H1 (cell line): ENCODE measurements at regions not wholly inside any gene's neighbourhood (a gene's known extent, or its start where the extent isn't known, plus 50 kb on each side); places are given as distances from the start of the nearest gene placed in this dataset.

Experiments
- CTCF ChIA-PET: fragments of 300-600 bp; sonication (Branson Sonifier 250); formaldehyde crosslinking; loops from one replicate; lab custom pipeline; 2021; ENCODE audit not compliant: partially characterized antibody; lab: Charles Lee
- POLR2A ChIA-PET: fragments of 300-600 bp; sonication (Branson Sonifier 250); formaldehyde crosslinking; loops from one replicate; lab custom pipeline; 2021; ENCODE audit warnings: inconsistent platforms; ENCODE audit not compliant: partially characterized antibody; lab: Charles Lee
- DNase-seq, 2 experiments: peaks; one replicate each; pipeline versions ENCODE4 v3.0.0 to v3.0.0-alpha.2; 2010 to 2022; ENCODE audit warnings: low spot score in 2 of 2, low read depth in 1 of 2, mixed read lengths in 1 of 2
- FAIRE-seq: peaks from 2 replicates; lab custom pipeline; 2011; peaks lifted over from hg19 to GRCh38; lab: Jason Lieb, UNC
- H2AFZ ChIP-seq: 2 replicates; pipeline ENCODE4 v1.8.1; 2012; ENCODE audit warnings: low read length, inconsistent platforms
- H2AK5ac ChIP-seq: 2 replicates; pipeline ENCODE4 v1.6.1; 2013; ENCODE audit warnings: low read depth, low read length
- H2BK120ac ChIP-seq: replicated peaks from 2 replicates; pipeline ENCODE3; 2013; ENCODE audit warnings: low read depth, low read length, inconsistent platforms
- H2BK12ac ChIP-seq: 2 replicates; pipeline ENCODE4 v1.6.1; 2013; ENCODE audit warnings: low read depth, low read length
- H2BK15ac ChIP-seq: 2 replicates; pipeline ENCODE4 v1.6.1; 2013; ENCODE audit warnings: low read length
- H2BK20ac ChIP-seq: 2 replicates; pipeline ENCODE4 v1.6.1; 2013; ENCODE audit warnings: low read length
- H2BK5ac ChIP-seq: 2 replicates; pipeline ENCODE4 v1.6.1; 2013; ENCODE audit warnings: low read depth, low read length
- H3K14ac ChIP-seq: 2 replicates; pipeline ENCODE4 v1.6.1; 2013; ENCODE audit warnings: inconsistent platforms; ENCODE audit not compliant: insufficient read length
- H3K18ac ChIP-seq: 2 replicates; pipeline ENCODE4 v1.6.1; 2013; ENCODE audit warnings: low read length; ENCODE audit errors: extremely low read depth
- H3K23ac ChIP-seq: 2 replicates; pipeline ENCODE4 v1.6.1; 2013; ENCODE audit warnings: inconsistent platforms; ENCODE audit not compliant: insufficient read length
- H3K23me2 ChIP-seq: 2 replicates; pipeline ENCODE4 v1.6.1; 2013; ENCODE audit warnings: low read depth, low read length
- H3K27ac ChIP-seq: 2 replicates; pipeline ENCODE4 v1.6.1; 2011; ENCODE audit warnings: low read depth, low read length, inconsistent platforms
- H3K27me3 ChIP-seq, 4 experiments: replicated peaks in 1 of 4; 1 replicate in 1 of 4; 2 replicates in 3 of 4; pipeline versions ENCODE4 v1.6.1 to v1.8.1; 2011 to 2013; ENCODE audit warnings: low read length in 3 of 4, mild to moderate bottlenecking in 3 of 4, inconsistent platforms in 2 of 4, mixed read lengths in 2 of 4, moderate library complexity in 1 of 4; ENCODE audit not compliant: control insufficient read depth in 3 of 4, insufficient read depth in 3 of 4; ENCODE audit errors: extremely low read depth in 1 of 4
- H3K36me3 ChIP-seq, 4 experiments: 2 replicates each; pipeline versions ENCODE4 v1.6.1 to v1.8.1; 2011 to 2013; ENCODE audit warnings: mild to moderate bottlenecking in 4 of 4, low read length in 3 of 4, moderate library complexity in 2 of 4, control low read depth in 1 of 4, inconsistent platforms in 1 of 4; ENCODE audit not compliant: insufficient read depth in 4 of 4, control insufficient read depth in 2 of 4
- H3K4ac ChIP-seq: replicated peaks from 2 replicates; pipeline ENCODE3; 2013; ENCODE audit warnings: low read length, low read depth, mixed read lengths, inconsistent platforms; ENCODE audit not compliant: insufficient read length
- H3K4me1 ChIP-seq, 4 experiments: replicated peaks in 1 of 4; 1 replicate in 1 of 4; 2 replicates in 3 of 4; pipeline versions ENCODE4 v1.6.1 to v1.8.1; 2011 to 2013; ENCODE audit warnings: low read length in 3 of 4, inconsistent platforms in 2 of 4, mixed read lengths in 1 of 4; ENCODE audit not compliant: insufficient read depth in 4 of 4, control insufficient read depth in 3 of 4
- H3K4me2 ChIP-seq, 2 experiments: 2 replicates each; pipeline versions ENCODE4 v1.6.1 to v1.8.1; 2011 to 2013; ENCODE audit warnings: low read depth in 2 of 2, low read length in 2 of 2, control low read depth in 1 of 2, inconsistent platforms in 1 of 2, mild to moderate bottlenecking in 1 of 2; ENCODE audit not compliant: insufficient read depth in 1 of 2
- H3K4me3 ChIP-seq, 4 experiments: fragments of 200-600, 300-600 bp in 1 of 4; sonication (generic), shearing (Covaris generic), sonication (Bioruptor Twin) in 1 of 4; 2 replicates each; pipeline versions ENCODE4 v1.5.1 to v1.8.1; 2011 to 2016; ENCODE audit warnings: low read length in 4 of 4, low read depth in 3 of 4, control low read depth in 2 of 4, inconsistent platforms in 2 of 4, mild to moderate bottlenecking in 2 of 4, mixed read lengths in 1 of 4, moderate library complexity in 1 of 4; ENCODE audit not compliant: insufficient read depth in 2 of 4; ENCODE audit errors: extremely low read depth in 1 of 4
- H3K56ac ChIP-seq: replicated peaks from 2 replicates; pipeline ENCODE3; 2013; ENCODE audit warnings: low read depth, mild to moderate bottlenecking, mixed read lengths, low read length, inconsistent platforms; ENCODE audit not compliant: insufficient read length
- H3K79me1 ChIP-seq: 2 replicates; pipeline ENCODE4 v1.6.1; 2013; ENCODE audit warnings: low read depth, low read length, control low read depth
- H3K79me2 ChIP-seq, 2 experiments: 2 replicates each; pipeline versions ENCODE4 v1.6.1 to v1.8.1; 2012 to 2013; ENCODE audit warnings: low read length in 2 of 2, mild to moderate bottlenecking in 2 of 2, inconsistent platforms in 1 of 2; ENCODE audit not compliant: insufficient read depth in 2 of 2, control insufficient read depth in 1 of 2
- H3K9ac ChIP-seq, 4 experiments: replicated peaks in 1 of 4; 1 replicate in 1 of 4; 2 replicates in 3 of 4; pipeline versions ENCODE4 v1.6.1 to v1.8.1; 2011 to 2013; ENCODE audit warnings: low read depth in 3 of 4, low read length in 3 of 4, control low read depth in 2 of 4, mild to moderate bottlenecking in 2 of 4, moderate library complexity in 2 of 4, inconsistent platforms in 1 of 4; ENCODE audit errors: extremely low read depth in 1 of 4
- H3K9me3 ChIP-seq, 2 experiments: 2 replicates each; pipeline versions ENCODE4 v1.6.1 to v1.8.1; 2012 to 2013; ENCODE audit warnings: mild to moderate bottlenecking in 2 of 2, moderate library complexity in 2 of 2, control low read depth in 1 of 2, inconsistent platforms in 1 of 2, low read depth in 1 of 2, low read length in 1 of 2, mixed read lengths in 1 of 2; ENCODE audit not compliant: insufficient read depth in 2 of 2
- H4K20me1 ChIP-seq, 2 experiments: replicated peaks in 1 of 2; 2 replicates each; pipeline versions ENCODE3 to v1.8.1; 2011 to 2013; ENCODE audit warnings: inconsistent platforms in 2 of 2, low read length in 2 of 2, mild to moderate bottlenecking in 1 of 2; ENCODE audit not compliant: insufficient read depth in 2 of 2, control insufficient read depth in 1 of 2
- H4K5ac ChIP-seq: 2 replicates; pipeline ENCODE4 v1.6.1; 2013; ENCODE audit warnings: low read length, low read depth, mixed read lengths, inconsistent platforms; ENCODE audit not compliant: insufficient read length
- H4K8ac ChIP-seq: 2 replicates; pipeline ENCODE4 v1.8.0; 2013; ENCODE audit warnings: mild to moderate bottlenecking, moderate library complexity, low read length, inconsistent platforms; ENCODE audit not compliant: insufficient read depth; ENCODE audit errors: extremely low read depth
- H4K91ac ChIP-seq: replicated peaks from 2 replicates; pipeline ENCODE3; 2013; ENCODE audit warnings: low read length, mixed read lengths, inconsistent platforms; ENCODE audit not compliant: insufficient read length
- ATF3 ChIP-seq: IDR thresholded peaks from 2 replicates; pipeline ENCODE4 v1.6.1; 2011; ENCODE audit warnings: low read depth, mild to moderate bottlenecking, low read length; ENCODE audit not compliant: insufficient read depth
- CHD1 ChIP-seq: IDR thresholded peaks from 2 replicates; pipeline ENCODE4 v1.6.1; 2012; ENCODE audit warnings: low read depth, low read length, improper control_type of control experiment
- EGR1 ChIP-seq: IDR thresholded peaks from 2 replicates; pipeline ENCODE4 v1.6.1; 2011; ENCODE audit warnings: low read depth, low read length, borderline replicate concordance
- EP300 ChIP-seq, 2 experiments: IDR thresholded peaks; 1 replicate in 1 of 2; 2 replicates in 1 of 2; pipeline ENCODE4 v1.6.1; 2011 to 2012; ENCODE audit warnings: low read depth in 2 of 2, low read length in 2 of 2, mild to moderate bottlenecking in 2 of 2, borderline replicate concordance in 1 of 2, inconsistent platforms in 1 of 2, moderate library complexity in 1 of 2
- SRF ChIP-seq: IDR thresholded peaks from 2 replicates; pipeline ENCODE4 v1.6.1; 2011; ENCODE audit warnings: mild to moderate bottlenecking, low read depth, low read length, moderate library complexity
- TAF7 ChIP-seq: optimal IDR thresholded peaks from 2 replicates; pipeline ENCODE3; 2011; ENCODE audit warnings: low read depth, mild to moderate bottlenecking, inconsistent platforms, low read length, moderate library complexity, borderline replicate concordance
- TBP ChIP-seq: IDR thresholded peaks from 2 replicates; pipeline ENCODE4 v1.6.1; 2011; ENCODE audit warnings: low read depth, low read length, improper control_type of control experiment
- ZNF274 ChIP-seq: IDR thresholded peaks from 2 replicates; pipeline ENCODE4 v1.7.0; 2012; ENCODE audit warnings: low read length, borderline replicate concordance; ENCODE audit errors: extremely low read depth
- WGBS, 2 experiments: shearing (Covaris generic) in 1 of 2; methylation state at CpG; one replicate each; pipeline versions ENCODE4 v1.1.6 to v1.1.7; 2013 to 2015; ENCODE audit warnings: low lambda C conversion rate in 2 of 2, mixed read lengths in 2 of 2, inconsistent platforms in 1 of 2, low coverage in 1 of 2, missing lambda C conversion rate in 1 of 2; ENCODE audit not compliant: insufficient replicate concordance in 2 of 2, insufficient coverage in 1 of 2, insufficient read length in 1 of 2; ENCODE audit errors: extremely low coverage in 1 of 2, missing lambda C conversion rate in 1 of 2; 5-methylcytosine and 5-hydroxymethylcytosine counted together

GRCh38 chr16:21336231-21336630 is 58.1 kb upstream of the CRYM start:
- FAIRE-seq, result no peak
- Histone ChIP-seq H3K9me3 (peaks cover 6 to 8% of the 10 kb centered on the region in 2 experiments; a peak in 3 of 4 replicates), H3K23me2 (no peaks in the 10 kb centered on the region), H3K27ac (no peak overlapping the region), H2BK15ac (no peak overlapping the region), H2AK5ac (no peak overlapping the region), H2BK120ac (no peak overlapping the region), H3K4me2 (no peak overlapping the region), H2AFZ (no peak overlapping the region), H3K14ac (no peak overlapping the region), H2BK20ac (no peak overlapping the region), H3K4me3 (no peak overlapping the region), H3K4me1 (no peaks in the 10 kb centered on the region), H3K27me3 (no peaks in the 10 kb centered on the region), H3K36me3 (no peaks in the 10 kb centered on the region), H2BK12ac (no peak overlapping the region), H4K20me1 (no peaks in the 10 kb centered on the region), H4K5ac (no peak overlapping the region), H3K79me2 (no peaks in the 10 kb centered on the region), H3K9ac (no peak overlapping the region), H2BK5ac (no peak overlapping the region), H3K4ac (no peak overlapping the region), H3K18ac (no peak overlapping the region), H4K8ac (no peak overlapping the region), H4K91ac (no peak overlapping the region), H3K79me1 (no peaks in the 10 kb centered on the region), H3K56ac (no peak overlapping the region), H3K23ac (no peak overlapping the region)
- DNase-seq, result no peak
- 90% methylated on average over 2 of the region's 2 CpGs; no CpG with 5 or more reads in 1 of the 2 experiments for WGBS, 2 experiments
- CTCF ChIA-PET, result no interaction called here
- no peak for TF ChIP-seq EGR1
- no peak for TF ChIP-seq CHD1
- TF ChIP-seq ATF3, result no peak
- no peak for TF ChIP-seq TAF7
- no peak for TF ChIP-seq SRF
- TF ChIP-seq TBP, result no peak
- no peak for TF ChIP-seq ZNF274
- no peak for TF ChIP-seq EP300 (IDR thresholded peaks at IDR 0.05; ENCODE audit: borderline replicate concordance in 1 of 2, low read depth in 2 of 2, low read length in 2 of 2)
- POLR2A ChIA-PET, result no interaction called here
